ENCODE measurements at regions not wholly inside any gene's neighbourhood (a gene's known extent, or its start where the extent isn't known, plus 50 kb on each side); places are given as distances from the start of the nearest gene placed in this dataset.

- TF ChIP-seq EZH2 (IDR thresholded peaks at IDR 0.05; ENCODE audit: insufficient read depth, poor library complexity, severe bottlenecking) = no peak
- no peak for TF ChIP-seq EZH2phosphoT487 (IDR thresholded peaks at IDR 0.05; ENCODE audit: insufficient read depth, low read depth)
These were observed 172.2 kb downstream of the KCNRG start for GRCh38 chr13:50187352-50188029.

Data from GM23248 (cell line).